ENCODE measurements at regions not wholly inside any gene's neighbourhood (a gene's known extent, or its start where the extent isn't known, plus 50 kb on each side); places are given as distances from the start of the nearest gene placed in this dataset.
A peak's percentile ranks its signal among the peaks of the same experiment; 100 is the strongest.

DNA sequence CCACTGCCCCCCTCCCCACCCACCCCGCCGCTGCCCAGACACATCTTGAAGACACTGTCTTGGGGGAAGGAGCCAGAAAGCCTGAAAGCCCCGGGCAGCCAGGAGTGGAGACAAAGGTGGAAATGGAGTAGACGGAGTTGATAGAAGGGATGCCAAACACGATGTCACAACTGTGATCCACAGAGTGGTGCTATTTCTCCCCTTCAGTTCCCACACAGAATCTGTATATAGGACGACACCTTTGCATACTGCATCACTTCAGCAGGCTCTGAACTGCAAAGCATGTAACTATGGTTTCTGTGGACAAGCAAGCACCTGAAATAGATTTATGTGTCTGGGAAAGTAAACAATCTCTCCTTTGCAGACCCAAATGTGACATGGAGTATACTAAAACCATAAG lies 56.4 kb upstream of the F13A1 start:
- Mint-ChIP-seq H3K27ac (no peak overlapping the region), H3K36me3 (ENCODE audit: low read depth) (no peaks in the 10 kb centered on the region), H3K27me3 (no peaks in the 10 kb centered on the region), H3K4me3 (no peak overlapping the region), H3K9me3 (peaks cover 7% of the 10 kb centered on the region), H3K4me1 (no peaks in the 10 kb centered on the region)
- ATAC-seq (no peak), DNase-seq (no peak)

DNA sequence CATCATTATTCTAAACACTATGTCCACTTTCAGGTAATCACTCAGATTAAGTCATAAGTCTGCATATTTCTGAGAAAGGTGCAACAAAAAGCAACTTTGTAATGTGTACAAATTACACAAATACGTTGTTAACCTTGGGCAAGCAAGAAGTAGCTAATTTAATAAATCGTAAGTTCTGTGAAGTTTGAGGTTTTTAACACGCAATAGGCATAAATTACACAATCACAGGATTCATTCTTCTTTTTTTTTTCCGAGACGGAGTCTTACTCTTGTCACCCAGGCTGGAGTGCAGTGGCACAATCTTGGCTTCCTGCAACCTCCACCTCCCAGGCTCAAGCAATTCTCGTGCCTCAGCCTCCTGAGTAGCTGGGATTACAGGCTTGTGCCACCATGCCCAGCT lies 57.2 kb upstream of the F13A1 start:
- Mint-ChIP-seq H3K9me3 (peaks cover 7% of the 10 kb centered on the region), H3K4me3 (no peak overlapping the region), H3K36me3 (ENCODE audit: low read depth) (no peaks in the 10 kb centered on the region), H3K27ac (no peak overlapping the region), H3K4me1 (no peaks in the 10 kb centered on the region), H3K27me3 (no peaks in the 10 kb centered on the region)
- no peak for DNase-seq
- ATAC-seq = no peak

GRCh38 chr6:6379573-6379972 lies 59.1 kb upstream of the F13A1 start:
- Mint-ChIP-seq H3K4me1 (no peaks in the 10 kb centered on the region), H3K9me3 (no peaks in the 10 kb centered on the region), H3K4me3 (no peak overlapping the region), H3K27me3 (no peaks in the 10 kb centered on the region), H3K27ac (no peak overlapping the region), H3K36me3 (ENCODE audit: low read depth) (no peaks in the 10 kb centered on the region)
- ATAC-seq (no peak), DNase-seq (no peak)

GRCh38 chr6:6384520-6384919 lies 64.1 kb upstream of the F13A1 start:
- Mint-ChIP-seq H3K27me3 (no peaks in the 10 kb centered on the region), H3K36me3 (ENCODE audit: low read depth) (no peaks in the 10 kb centered on the region), H3K4me1 (no peaks in the 10 kb centered on the region), H3K4me3 (no peak overlapping the region), H3K9me3 (no peaks in the 10 kb centered on the region), H3K27ac (no peak overlapping the region)
- ATAC-seq = no peak
- DNase-seq = no peak

- Mint-ChIP-seq H3K36me3 (ENCODE audit: low read depth) (no peaks in the 10 kb centered on the region), H3K4me3 (no peak overlapping the region), H3K4me1 (peaks cover 5% of the 10 kb centered on the region), H3K9me3 (no peaks in the 10 kb centered on the region), H3K27me3 (peaks cover 2% of the 10 kb centered on the region), H3K27ac (no peak overlapping the region)
- ATAC-seq = no peak
- DNase-seq = no peak
These were observed 65.5 kb upstream of the F13A1 start for GRCh38 chr6:6386010-6386409.

DNA sequence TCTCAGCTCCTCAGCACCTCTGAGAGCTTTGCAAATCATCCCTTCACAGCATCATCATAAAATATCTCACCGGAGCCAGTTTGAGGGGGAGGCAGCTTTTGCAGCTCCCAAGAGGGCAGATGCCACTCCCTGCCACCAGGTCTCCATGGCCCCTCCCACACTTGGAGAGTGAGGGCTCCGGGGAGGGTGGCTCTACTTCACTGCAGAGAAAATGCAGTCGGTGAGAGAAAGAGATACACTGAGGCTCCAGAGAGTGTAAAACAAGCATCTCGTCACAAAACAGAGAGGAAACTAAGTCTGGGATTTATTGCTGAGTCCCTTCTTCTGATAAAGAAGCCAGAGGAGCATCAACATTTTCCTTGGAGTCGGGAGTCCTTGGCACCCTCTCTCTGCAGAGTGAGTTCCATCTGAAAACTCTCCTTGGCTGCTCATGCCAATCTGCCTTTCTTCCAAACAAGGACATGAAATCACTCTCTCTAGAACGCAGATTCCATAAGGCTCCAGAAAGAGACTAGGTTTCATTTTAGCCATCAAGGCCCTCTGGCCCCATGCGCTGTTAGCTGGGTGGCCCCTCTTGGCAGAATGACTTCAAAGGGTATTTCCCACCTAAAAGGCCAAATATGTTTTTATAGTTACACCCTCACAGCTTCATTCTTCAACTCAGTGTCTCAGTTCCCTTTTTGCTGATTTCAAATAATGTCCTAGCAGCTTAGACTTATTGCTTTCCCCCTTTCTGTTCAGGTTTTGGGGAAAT lies 70.6 kb upstream of the F13A1 start:
- no peak overlapping the region for H3K27ac Mint-ChIP-seq
- H3K36me3 Mint-ChIP-seq (ENCODE audit: low read depth) = no peaks in the 10 kb centered on the region
- peaks cover 8% of the 10 kb centered on the region for H3K4me1 Mint-ChIP-seq
- DNase-seq (no peak), ATAC-seq (no peak)
- H3K9me3 Mint-ChIP-seq = no peaks in the 10 kb centered on the region
- peaks cover 4% of the 10 kb centered on the region for H3K27me3 Mint-ChIP-seq
- H3K4me3 Mint-ChIP-seq = no peak overlapping the region

DNA sequence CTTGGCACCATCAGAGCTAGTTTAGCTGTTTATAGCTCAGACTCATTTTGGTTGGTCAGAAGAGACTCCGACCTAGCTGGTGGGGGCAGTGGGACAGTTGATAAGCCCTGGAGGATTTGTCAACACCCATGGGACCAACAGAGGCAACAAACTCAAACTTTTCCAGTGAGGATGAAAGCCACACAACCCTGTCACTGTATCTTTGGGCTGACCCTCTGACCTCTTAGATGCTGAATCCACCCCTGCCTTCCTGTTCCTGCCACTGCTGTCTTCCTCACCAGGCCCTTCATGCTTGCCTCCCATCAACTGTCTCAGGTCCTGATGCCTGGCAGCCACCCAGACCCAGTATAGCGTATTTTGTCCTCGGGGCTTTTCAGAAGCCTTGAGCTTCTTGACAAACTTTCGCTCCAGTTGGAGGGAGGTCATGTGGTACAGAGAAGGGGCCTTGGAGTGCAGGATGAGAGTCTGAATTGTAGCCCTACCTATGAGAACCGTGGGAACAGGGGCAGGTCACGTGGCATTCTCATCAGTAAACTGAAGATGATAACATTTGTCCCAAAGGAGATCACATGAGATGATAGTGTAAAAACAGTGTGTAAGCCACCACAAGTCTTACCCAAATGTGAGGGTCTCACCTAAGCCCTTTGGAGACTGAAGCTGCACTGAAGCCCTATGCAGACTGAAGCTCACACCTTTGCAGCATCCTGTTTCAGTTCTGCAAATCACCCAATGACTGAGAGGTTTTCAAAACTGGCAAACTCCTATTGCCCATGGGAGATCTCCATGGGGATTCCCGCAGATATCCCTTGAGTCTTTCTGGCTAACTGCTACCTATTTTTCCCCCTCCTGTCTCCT lies 72.0 kb upstream of the F13A1 start:
- Mint-ChIP-seq H3K27ac (no peak overlapping the region), H3K4me3 (no peak overlapping the region), H3K9me3 (no peaks in the 10 kb centered on the region), H3K4me1 (peaks cover 8% of the 10 kb centered on the region), H3K27me3 (peaks cover 12% of the 10 kb centered on the region), H3K36me3 (ENCODE audit: low read depth) (no peaks in the 10 kb centered on the region)
- DNase-seq (no peak), ATAC-seq (peak; percentile 40)

DNA sequence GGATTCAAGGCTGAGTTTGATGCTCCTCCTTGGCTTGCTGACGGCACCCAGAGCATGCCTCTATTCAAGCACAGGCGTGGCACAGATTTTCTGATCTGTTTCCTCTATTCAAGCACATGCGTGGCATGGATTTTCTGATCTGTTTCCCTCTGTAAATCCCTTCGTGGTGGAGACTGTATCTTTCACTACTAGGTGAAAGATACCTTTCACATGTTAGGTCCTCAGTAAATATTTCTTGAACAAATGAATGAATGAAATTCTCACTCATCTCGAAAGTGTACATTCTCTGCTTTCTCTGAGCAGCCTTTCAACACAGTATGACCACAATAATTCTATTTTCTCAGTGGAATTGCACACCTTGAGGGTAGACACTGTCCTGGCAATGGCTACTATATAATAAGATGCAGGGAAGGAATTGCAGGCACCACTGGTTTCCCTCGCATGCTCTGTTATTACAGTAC lies 72.6 kb upstream of the F13A1 start:
- ATAC-seq = no peak
- DNase-seq = no peak
- H3K9me3 Mint-ChIP-seq = no peaks in the 10 kb centered on the region
- H3K27ac Mint-ChIP-seq = no peak overlapping the region
- peaks cover 12% of the 10 kb centered on the region for H3K27me3 Mint-ChIP-seq
- H3K4me1 Mint-ChIP-seq = peaks cover 8% of the 10 kb centered on the region
- H3K36me3 Mint-ChIP-seq (ENCODE audit: low read depth) = no peaks in the 10 kb centered on the region
- no peak overlapping the region for H3K4me3 Mint-ChIP-seq

DNA sequence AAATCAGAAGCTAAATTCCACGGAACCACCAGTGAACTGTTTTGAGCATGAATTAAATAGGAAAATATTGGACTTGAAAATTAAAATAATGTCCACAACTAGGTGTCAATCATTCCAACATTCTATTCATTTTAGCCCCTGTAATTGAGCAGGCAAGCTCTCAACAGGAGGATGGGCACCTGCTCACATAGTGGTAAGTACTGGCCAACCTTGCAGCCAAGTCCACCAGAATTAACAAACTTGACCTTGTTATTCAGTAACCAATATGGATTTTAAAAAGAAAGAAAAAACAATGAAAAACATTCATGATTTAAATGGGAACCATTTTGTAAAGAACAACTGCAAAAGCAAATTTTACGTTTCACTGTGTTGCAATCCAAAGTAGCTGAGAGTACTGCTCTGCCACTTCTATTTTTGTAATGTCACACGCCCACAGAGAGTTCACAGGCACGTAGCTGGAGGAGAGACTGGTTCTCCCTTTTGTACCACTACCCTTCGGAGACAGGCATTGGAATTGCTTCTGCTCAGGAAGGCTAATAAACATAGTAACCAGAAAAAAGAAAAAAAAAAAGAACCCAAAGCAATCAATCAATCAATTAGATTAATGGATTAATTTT lies 75.2 kb upstream of the F13A1 start:
- no peak for ATAC-seq
- peaks cover 11% of the 10 kb centered on the region for H3K27me3 Mint-ChIP-seq
- no peaks in the 10 kb centered on the region for H3K36me3 Mint-ChIP-seq (ENCODE audit: low read depth)
- no peaks in the 10 kb centered on the region for H3K9me3 Mint-ChIP-seq
- DNase-seq = no peak
- peaks cover 6% of the 10 kb centered on the region for H3K4me1 Mint-ChIP-seq
- no peak overlapping the region for H3K27ac Mint-ChIP-seq
- no peak overlapping the region for H3K4me3 Mint-ChIP-seq

DNA sequence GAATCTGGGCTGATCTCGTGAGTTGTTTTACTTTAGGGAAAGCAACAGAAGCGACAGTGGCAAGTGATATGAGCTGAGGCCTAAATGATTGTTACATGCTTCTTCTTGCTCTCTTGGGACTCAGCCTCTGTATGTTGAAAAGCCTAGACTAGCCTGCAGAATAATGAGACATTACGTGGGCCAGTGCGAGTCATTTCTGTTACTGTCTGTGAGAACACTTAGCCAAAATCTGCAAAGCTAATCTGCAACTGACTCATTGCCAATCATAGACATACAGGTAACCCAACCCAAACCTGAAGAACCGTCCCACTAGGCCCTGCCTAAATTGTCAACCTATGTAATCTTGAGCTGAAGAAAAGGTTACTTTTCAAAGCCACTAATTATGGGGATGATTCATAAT lies 77.4 kb upstream of the F13A1 start:
- peaks cover 10% of the 10 kb centered on the region for H3K27me3 Mint-ChIP-seq
- H3K4me1 Mint-ChIP-seq = no peaks in the 10 kb centered on the region
- H3K36me3 Mint-ChIP-seq (ENCODE audit: low read depth) = no peaks in the 10 kb centered on the region
- H3K4me3 Mint-ChIP-seq = no peak overlapping the region
- DNase-seq (no peak), ATAC-seq (no peak)
- no peaks in the 10 kb centered on the region for H3K9me3 Mint-ChIP-seq
- no peak overlapping the region for H3K27ac Mint-ChIP-seq

DNA sequence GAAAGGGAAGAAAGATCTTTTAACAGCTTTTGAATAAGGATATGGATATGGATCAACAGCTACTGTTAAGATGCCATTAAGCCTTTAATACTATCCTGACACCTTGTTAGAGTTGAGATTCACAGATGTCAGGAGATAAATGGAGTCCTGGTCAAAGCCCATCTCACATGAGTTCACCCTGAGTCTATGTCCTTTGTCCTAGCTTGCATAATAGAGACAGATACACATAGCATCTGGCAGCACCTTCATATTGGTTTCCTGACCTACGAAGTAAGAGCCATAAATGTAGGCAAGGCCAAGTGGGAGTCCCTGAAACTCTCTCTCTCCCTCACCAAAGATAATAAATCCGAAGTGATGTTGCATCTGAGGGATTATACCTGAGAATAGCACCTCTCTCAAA lies 79.1 kb upstream of the F13A1 start:
- peaks cover 10% of the 10 kb centered on the region for H3K27me3 Mint-ChIP-seq
- no peak overlapping the region for H3K27ac Mint-ChIP-seq
- no peak overlapping the region for H3K4me3 Mint-ChIP-seq
- no peaks in the 10 kb centered on the region for H3K4me1 Mint-ChIP-seq
- H3K9me3 Mint-ChIP-seq = no peaks in the 10 kb centered on the region
- ATAC-seq (no peak), DNase-seq (no peak)
- H3K36me3 Mint-ChIP-seq (ENCODE audit: low read depth) = no peaks in the 10 kb centered on the region

DNA sequence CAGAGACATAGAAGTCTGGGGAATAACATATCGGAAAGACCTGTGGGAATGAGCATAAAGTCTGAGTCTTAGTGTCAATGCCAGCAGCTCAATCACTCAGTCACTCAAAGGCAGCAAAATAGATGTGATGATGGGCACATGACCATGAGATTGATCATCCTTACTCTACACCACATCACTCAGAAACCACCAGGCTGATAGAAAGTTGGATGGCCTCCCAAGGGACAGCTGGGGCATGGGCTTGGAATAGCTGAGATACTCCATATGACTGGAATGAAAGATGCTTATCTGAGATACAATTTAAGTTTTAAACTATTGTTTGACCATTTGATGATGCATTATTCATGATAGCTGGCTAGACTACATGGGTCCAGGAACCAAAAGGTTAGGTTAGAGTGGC lies 80.9 kb upstream of the F13A1 start:
- DNase-seq = no peak
- no peak for ATAC-seq
- Mint-ChIP-seq H3K36me3 (ENCODE audit: low read depth) (no peaks in the 10 kb centered on the region), H3K4me3 (no peak overlapping the region), H3K4me1 (no peaks in the 10 kb centered on the region), H3K27me3 (peaks cover 4% of the 10 kb centered on the region), H3K9me3 (no peaks in the 10 kb centered on the region), H3K27ac (no peak overlapping the region)

DNA sequence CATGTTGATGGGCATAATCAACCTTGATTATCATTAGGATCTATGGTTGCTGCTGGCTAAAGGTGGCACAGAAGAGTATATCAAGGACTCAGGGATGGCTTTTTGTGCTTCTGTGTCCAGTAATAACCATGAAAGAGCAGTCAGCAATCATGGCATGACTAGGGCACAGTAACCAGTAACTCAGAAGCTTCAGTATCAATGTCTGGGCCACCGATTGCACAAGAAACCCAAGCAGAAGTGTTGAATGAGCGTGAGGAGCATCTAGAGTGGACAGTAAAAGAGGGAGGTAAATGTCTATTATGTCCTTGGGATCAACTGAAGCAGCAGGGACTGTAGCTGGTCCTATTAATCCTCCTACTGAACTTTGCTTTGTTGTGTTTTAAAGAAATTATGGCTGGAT lies 81.5 kb upstream of the F13A1 start:
- Mint-ChIP-seq H3K9me3 (no peaks in the 10 kb centered on the region), H3K36me3 (ENCODE audit: low read depth) (no peaks in the 10 kb centered on the region), H3K4me1 (no peaks in the 10 kb centered on the region), H3K27me3 (peaks cover 2% of the 10 kb centered on the region), H3K27ac (no peak overlapping the region), H3K4me3 (no peak overlapping the region)
- no peak for DNase-seq
- ATAC-seq = no peak

GRCh38 chr6:6402591-6402990 lies 82.1 kb upstream of the F13A1 start:
- no peak for DNase-seq
- H3K27me3 Mint-ChIP-seq = no peaks in the 10 kb centered on the region

GRCh38 chr6:6405031-6405430 lies 84.6 kb upstream of the F13A1 start:
- Mint-ChIP-seq H3K4me3 (no peak overlapping the region), H3K27me3 (no peaks in the 10 kb centered on the region), H3K27ac (no peak overlapping the region), H3K4me1 (no peaks in the 10 kb centered on the region), H3K9me3 (no peaks in the 10 kb centered on the region), H3K36me3 (ENCODE audit: low read depth) (no peaks in the 10 kb centered on the region)
- no peak for ATAC-seq
- DNase-seq = no peak

More at GRCh38 chr6:6402591-6402990, 82.1 kb upstream of the F13A1 start:
- Mint-ChIP-seq H3K36me3 (ENCODE audit: low read depth) (no peaks in the 10 kb centered on the region), H3K4me3 (no peak overlapping the region), H3K4me1 (no peaks in the 10 kb centered on the region), H3K27ac (no peak overlapping the region), H3K9me3 (no peaks in the 10 kb centered on the region)
- no peak for ATAC-seq

Measured in activated naive CD8-positive, alpha-beta T cell treated with anti-CD3 and anti-CD28 coated beads, Interleukin-2, amount 50 U/mL, for 24 hours (primary cell).